NK-92 (cell line): ENCODE measurements at regions not wholly inside any gene's neighbourhood (a gene's known extent, or its start where the extent isn't known, plus 50 kb on each side); places are given as distances from the start of the nearest gene placed in this dataset.
"Not testable (repeated sequence)": the region's sequence is repeated elsewhere in the genome, so short reads cannot be mapped to it uniquely, and the experiment has no call there.

ENCODE experiments used
- DNase-seq: peaks from one replicate; lab custom pipeline; 2025; ENCODE audit not compliant: unreplicated experiment; lab: John Stamatoyannopoulos, UW

DNA sequence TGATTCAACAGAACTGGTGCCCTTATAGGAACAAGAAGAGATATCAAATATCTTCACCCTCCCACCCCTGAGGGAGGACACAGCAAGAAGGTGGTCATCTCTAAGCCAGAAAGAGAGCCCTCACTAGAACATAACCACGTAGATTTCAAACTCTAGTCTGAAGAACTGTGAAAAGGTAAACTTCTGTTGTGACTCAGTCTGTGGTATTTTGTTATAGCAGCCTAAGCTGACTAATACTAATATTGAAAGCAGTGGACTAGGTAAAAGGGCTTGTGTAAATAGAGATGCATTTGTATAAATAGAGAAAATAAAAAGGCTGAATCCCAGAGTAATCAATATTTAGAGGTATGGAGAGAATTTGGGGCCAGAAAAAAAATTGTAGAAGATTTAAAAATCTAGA lies 157.6 kb upstream of the CCNH start:
- no peak for DNase-seq

- no peak for DNase-seq
Measured at GRCh38 chr5:87562068-87562467, 149.3 kb upstream of the CCNH start.

DNA sequence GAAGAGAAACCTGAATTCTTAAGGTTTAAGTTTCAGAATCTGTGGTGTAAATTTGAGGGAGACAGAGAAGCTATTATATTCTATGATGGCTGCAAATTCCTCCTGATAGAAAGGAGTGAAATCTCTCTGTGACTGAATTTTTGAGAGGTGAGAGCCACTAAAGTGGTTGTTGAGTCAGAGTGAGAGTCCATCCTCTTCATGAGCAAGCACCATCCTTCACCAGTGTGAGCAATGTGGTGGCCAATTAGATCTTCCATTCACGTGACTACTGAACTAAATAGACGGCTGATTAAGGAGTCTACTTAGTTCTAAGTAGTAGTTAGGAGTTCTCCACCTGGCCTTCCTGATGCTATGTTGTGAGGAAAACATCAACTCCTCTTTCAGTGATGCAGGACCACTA lies 147.8 kb upstream of the CCNH start:
- DNase-seq = no peak

- DNase-seq = no peak
Measured at GRCh38 chr5:87551911-87552310, 139.2 kb upstream of the CCNH start.

- DNase-seq = no peak
Measured at GRCh38 chr5:87541676-87542075, 128.9 kb upstream of the CCNH start.

DNA sequence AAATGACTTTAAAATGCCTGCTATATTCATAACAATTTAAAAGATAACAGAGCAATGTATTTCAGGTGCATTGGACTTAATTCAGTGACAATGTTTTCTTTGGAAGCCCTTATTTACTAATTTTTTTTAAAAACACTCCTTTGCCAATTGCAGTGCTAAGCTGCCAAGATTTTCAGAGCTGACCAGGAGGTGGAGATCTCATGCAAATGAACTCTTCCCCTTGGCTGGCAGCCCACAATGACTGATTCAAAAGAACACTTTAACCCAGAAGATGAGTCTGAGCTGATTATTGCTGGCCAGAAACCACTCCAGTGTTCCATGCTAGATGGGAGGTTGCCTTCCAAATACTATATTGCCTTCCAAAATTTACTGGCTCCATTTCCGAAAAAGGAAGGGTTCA lies 128.3 kb upstream of the CCNH start:
- DNase-seq = no peak

GRCh38 chr5:87539839-87540238 lies 127.1 kb upstream of the CCNH start:
- DNase-seq = no peak

DNA sequence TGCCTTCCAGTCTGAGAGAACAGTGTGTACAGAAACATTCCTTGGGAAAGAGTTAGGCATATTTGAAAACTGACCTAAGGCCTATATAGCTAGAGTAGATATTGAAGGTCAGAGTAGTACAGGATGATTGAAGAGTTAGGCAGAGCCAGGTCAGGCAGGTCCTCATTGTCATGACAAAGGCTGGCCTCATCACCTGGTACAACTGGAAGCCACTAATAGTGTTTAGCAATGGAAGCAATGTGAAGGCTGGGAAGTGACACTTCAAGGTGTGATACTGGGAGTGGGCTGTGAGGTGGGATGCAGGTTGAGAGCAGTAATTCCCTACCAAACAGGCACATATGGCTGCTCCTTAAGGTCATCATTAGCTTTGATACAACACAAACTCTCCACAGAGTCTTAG lies 123.6 kb upstream of the CCNH start:
- DNase-seq = no peak

- no peak for DNase-seq
Measured at GRCh38 chr5:87535706-87536105, 123.0 kb upstream of the CCNH start.

DNA sequence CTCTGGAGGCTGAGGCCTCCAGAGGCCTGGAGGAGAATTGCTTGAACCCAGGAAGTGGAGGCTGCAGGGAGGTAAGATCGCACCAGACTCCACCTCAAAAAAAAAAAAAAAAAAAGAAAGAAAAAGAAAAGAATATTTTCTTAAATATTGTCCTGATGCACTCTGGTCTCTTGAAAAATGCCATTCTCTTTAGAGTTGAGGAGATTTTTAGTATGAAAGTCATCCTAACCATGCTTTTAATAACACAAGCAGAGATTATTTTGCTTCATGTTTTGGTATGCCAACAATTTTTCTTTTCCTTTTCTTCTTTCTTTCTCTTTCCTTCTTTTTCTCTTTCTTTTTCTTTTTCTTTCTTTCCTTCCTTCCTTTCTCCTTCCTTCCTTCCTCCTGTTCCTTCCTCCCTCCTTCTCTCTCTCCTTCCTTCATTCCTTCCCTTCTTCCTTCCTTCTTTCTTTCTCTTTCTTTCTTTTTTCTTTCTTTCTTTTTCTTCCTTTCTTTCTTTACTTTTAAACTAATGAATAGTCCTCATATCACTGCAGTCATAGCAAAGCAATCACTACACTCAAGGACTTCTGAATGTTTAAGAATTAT lies 116.9 kb upstream of the CCNH start:
- no peak for DNase-seq

DNA sequence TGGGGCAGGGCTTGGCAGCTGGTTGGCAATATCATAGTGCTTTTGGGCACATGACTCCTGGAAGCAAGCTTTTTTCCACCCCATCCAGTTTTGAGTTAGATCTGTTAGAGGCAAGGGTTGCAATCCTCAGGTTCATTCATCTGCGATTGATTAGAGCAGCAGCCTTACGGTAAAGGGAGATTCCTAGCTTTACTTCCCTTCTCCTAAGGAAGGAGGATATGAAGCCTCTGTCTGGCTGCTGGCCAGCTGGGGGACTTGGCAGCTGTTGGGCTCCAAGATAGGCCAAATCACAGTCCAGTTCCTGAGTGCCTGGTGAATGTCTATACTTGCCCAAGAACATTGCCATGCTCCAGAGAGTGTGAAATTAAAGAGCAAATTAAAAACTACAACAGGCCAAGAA lies 113.4 kb upstream of the CCNH start:
- DNase-seq = no peak

GRCh38 chr5:87524217-87524616 lies 111.5 kb upstream of the CCNH start:
- no peak for DNase-seq

DNA sequence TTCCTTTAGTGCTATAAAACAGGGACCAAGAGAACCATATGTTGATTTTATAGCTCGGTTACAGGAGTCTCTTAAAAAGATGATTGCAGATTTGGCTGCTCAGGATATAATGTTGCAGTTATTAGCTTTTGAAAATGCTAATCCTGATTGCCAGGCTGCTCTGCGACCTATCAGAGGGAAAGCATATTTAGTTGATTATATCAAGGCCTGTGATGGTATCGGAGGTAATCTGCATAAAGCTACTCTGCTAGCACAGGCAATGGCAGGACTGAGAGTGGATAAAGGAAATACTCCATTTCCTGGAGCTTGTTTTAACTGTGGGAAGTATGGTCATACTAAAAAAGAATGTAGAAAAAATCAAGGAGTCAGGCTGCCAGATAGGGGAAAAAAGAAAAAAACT lies 99.0 kb upstream of the CCNH start:
- DNase-seq = not testable (repeated sequence)

GRCh38 chr5:87503004-87503403 lies 90.3 kb upstream of the CCNH start:
- DNase-seq = no peak

DNA sequence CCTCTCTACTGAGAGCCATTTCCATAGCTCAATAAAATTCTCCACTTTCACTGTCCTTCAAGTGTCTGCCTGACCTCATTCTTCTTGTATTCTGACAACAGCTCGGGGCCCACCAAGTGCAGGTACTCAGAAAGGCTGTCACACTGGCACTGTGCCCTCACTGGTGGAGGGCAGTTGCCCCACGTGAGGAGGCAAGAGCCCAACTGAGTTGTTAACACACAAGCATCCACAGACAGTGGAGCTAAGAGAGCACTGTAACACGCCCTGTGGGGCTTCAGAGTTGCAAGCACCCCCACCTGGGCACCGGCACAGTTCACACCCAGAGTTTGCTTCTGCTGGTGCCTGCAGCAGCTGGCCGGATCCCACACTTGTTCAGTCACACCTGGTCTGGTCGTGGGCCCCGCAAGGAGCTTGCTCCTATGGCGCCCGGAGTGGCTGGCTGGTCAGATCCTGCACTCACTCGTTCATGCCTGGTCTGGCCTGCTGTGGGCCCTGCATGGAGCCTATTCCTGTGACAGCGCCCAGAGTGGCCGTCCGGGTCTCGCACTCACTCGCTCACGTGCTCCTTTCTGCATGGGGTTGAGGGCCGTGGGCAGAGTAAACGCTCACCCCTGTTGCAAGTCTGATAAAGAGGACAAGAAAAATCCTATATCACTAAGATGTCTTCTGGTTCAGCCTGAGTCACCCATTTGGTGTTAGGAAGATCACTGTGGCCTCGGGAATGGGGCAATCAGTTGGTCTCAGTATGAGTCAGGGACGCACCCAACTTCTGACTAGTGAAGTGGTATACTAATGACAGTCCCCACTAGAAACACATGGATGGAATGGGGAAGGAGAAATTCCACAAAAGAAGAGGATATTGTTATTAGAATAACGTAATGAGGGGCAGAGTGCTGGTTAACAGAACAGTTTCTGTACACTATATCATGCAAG lies 87.0 kb upstream of the CCNH start:
- DNase-seq = no peak
